PC-9 (cell line): ENCODE measurements at regions not wholly inside any gene's neighbourhood (a gene's known extent, or its start where the extent isn't known, plus 50 kb on each side); places are given as distances from the start of the nearest gene placed in this dataset.
A peak's percentile ranks its signal among the peaks of the same experiment; 100 is the strongest.

Experiments
- BruUV-seq: library from RNA; stranded (reverse); fragments of 400-500 nt; replicated peaks from 2 replicates; lab custom pipeline; 2021; lab: Mats Ljungman, UMichigan
- CTCF ChIA-PET: fragments of 300-600 bp; sonication (Branson Sonifier 250); formaldehyde crosslinking; loops from one replicate; lab custom pipeline; 2022; ENCODE audit warnings: antibody characterized with exemption; lab: Charles Lee
- POLR2A ChIA-PET: fragments of 300-600 bp; sonication (Branson Sonifier 250); formaldehyde crosslinking; loops from one replicate; lab custom pipeline; 2022; ENCODE audit warnings: antibody characterized with exemption; ENCODE audit not compliant: unreplicated experiment; lab: Charles Lee
- DNase-seq, 2 experiments: peaks; one replicate each; pipeline versions ENCODE4 v3.0.0 to v3.0.0-alpha.2; 2015 to 2022; ENCODE audit warnings: mixed read lengths in 1 of 2
- H2AFZ ChIP-seq: fragments of 200-600 bp; sonication (generic); 2 replicates; pipeline ENCODE4 v1.8.1; 2017; ENCODE audit warnings: antibody characterized with exemption
- H3F3A ChIP-seq: fragments of 200-600 bp; sonication (generic); 2 replicates; pipeline ENCODE4 v1.8.1; 2017; ENCODE audit warnings: antibody characterized with exemption, mild to moderate bottlenecking, low read depth; ENCODE audit not compliant: insufficient read depth
- H3K27ac ChIP-seq: fragments of 200-600 bp; sonication (generic); 2 replicates; pipeline ENCODE4 v1.6.1; 2016; ENCODE audit warnings: mixed run types
- H3K27me3 ChIP-seq: fragments of 200-600 bp; sonication (generic); 2 replicates; pipeline ENCODE4 v1.6.1; 2016; ENCODE audit warnings: low read depth, mixed run types; ENCODE audit not compliant: insufficient read depth
- H3K36me3 ChIP-seq: fragments of 200-600 bp; sonication (generic); 2 replicates; pipeline ENCODE4 v1.6.1; 2016; ENCODE audit warnings: low read depth, mixed run types
- H3K4me1 ChIP-seq: fragments of 200-600 bp; sonication (generic); replicated peaks from 2 replicates; pipeline ENCODE4 v1.6.1; 2016; ENCODE audit warnings: mixed run types; ENCODE audit not compliant: insufficient read depth
- H3K4me2 ChIP-seq: fragments of 200-600 bp; sonication (generic); 2 replicates; pipeline ENCODE4 v1.6.1; 2017; ENCODE audit warnings: mixed run types
- H3K4me3 ChIP-seq: fragments of 200-600 bp; sonication (generic); 2 replicates; pipeline ENCODE4 v1.6.1; 2016; ENCODE audit warnings: mixed run types
- H3K79me2 ChIP-seq: fragments of 200-600 bp; sonication (generic); 2 replicates; pipeline ENCODE4 v1.6.1; 2017; ENCODE audit warnings: low read depth, mixed run types
- H3K9me2 ChIP-seq: fragments of 200-600 bp; sonication (generic); 2 replicates; pipeline ENCODE4 v1.8.1; 2017; ENCODE audit warnings: mild to moderate bottlenecking; ENCODE audit not compliant: insufficient read depth
- H3K9me3 ChIP-seq: fragments of 200-600 bp; sonication (generic); 2 replicates; pipeline ENCODE4 v1.8.1; 2016; ENCODE audit warnings: low read depth; ENCODE audit not compliant: insufficient read depth
- H4K20me1 ChIP-seq: fragments of 200-600 bp; sonication (generic); 2 replicates; pipeline ENCODE4 v1.8.1; 2017; ENCODE audit not compliant: insufficient read depth
- CTCF ChIP-seq: fragments of 200-600 bp; sonication (generic); conservative IDR thresholded peaks from 2 replicates; pipeline ENCODE4 v1.6.1; 2017; ENCODE audit warnings: mixed run types, antibody characterized with exemption, mild to moderate bottlenecking, moderate library complexity
- EZH2 ChIP-seq: fragments of 200-600 bp; sonication (generic); IDR thresholded peaks from 2 replicates; pipeline ENCODE4 v1.8.0; 2017; ENCODE audit warnings: antibody characterized with exemption, low read depth
- intact Hi-C: fragments of 100-400 bp; cut with micrococcal nuclease; formaldehyde crosslinking; loops from one replicate; pipeline ENCODE4 v1.10.0; 2022; ENCODE audit not compliant: unreplicated experiment

DNA sequence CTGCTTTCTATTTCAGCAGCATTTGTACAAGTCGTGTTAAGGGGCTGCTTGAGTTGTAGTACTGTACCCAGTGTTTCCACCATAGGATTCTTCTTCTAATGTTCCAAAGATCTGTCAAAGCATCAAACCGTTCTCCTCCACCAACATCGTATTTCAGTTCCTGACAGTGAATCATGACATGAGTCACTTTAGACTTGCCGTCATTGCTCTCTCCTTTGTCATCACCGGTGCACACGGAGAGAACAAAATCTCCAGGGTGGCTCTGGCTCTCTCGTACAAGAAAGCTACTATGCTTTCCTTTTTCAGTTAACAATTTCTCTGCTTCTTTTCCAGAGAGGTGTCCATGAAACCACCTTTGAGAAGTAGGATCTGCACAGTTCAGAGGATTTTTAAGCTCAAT, 270.9 kb upstream of the CCDC54 start:
- Histone ChIP-seq H3K27ac (no peak overlapping the region), H3K4me2 (peak overlapping the region; percentile 31), H3K4me1 (no peaks in the 10 kb centered on the region), H3K36me3 (no peaks in the 10 kb centered on the region), H3K4me3 (no peak overlapping the region), H3K9me3 (peaks cover 4% of the 10 kb centered on the region; the same call in 1 of the 2 replicates), H3F3A (no peaks in the 10 kb centered on the region), H4K20me1 (no peaks in the 10 kb centered on the region), H3K79me2 (no peaks in the 10 kb centered on the region), H2AFZ (no peak overlapping the region; the same call in 1 of the 2 replicates), H3K9me2 (no peaks in the 10 kb centered on the region; the same call in 1 of the 2 replicates), H3K27me3 (no peaks in the 10 kb centered on the region)
- ChIA-PET POLR2A (interaction anchor here (0.6 kb wide), 2 partner anchors 913 to 1448 kb away, joined by 3 to 8 read pairs; no protein-coding TSS in a partner anchor), CTCF (no interaction called here)
- intact Hi-C loops, result no loop called here
- no TSS peak for BruUV-seq
- TF ChIP-seq CTCF (no peak), EZH2 (no peak)
- DNase-seq, result peak in 1 of 2 experiments; percentile 41

GRCh38 chr3:107106907-107107306, 270.3 kb upstream of the CCDC54 start:
- TF ChIP-seq EZH2, result no peak
- TF ChIP-seq CTCF, result no peak
- H3K27me3 ChIP-seq, result no peaks in the 10 kb centered on the region
- no peaks in the 10 kb centered on the region for H4K20me1 ChIP-seq
- CTCF ChIA-PET, result no interaction called here
- no peaks in the 10 kb centered on the region for H3K4me1 ChIP-seq
- H3K79me2 ChIP-seq, result no peaks in the 10 kb centered on the region
- H2AFZ ChIP-seq, result no peak overlapping the region
- no peak for DNase-seq
- no peaks in the 10 kb centered on the region for H3F3A ChIP-seq
- no peak overlapping the region for H3K4me2 ChIP-seq
- BruUV-seq, result no TSS peak
- H3K36me3 ChIP-seq, result no peaks in the 10 kb centered on the region
- intact Hi-C loops, result no loop called here
- POLR2A ChIA-PET, result interaction anchor here (0.6 kb wide), 2 partner anchors 913 to 1449 kb away, joined by 3 to 8 read pairs; no protein-coding TSS in a partner anchor
- no peak overlapping the region for H3K27ac ChIP-seq
- no peaks in the 10 kb centered on the region for H3K9me2 ChIP-seq
- no peak overlapping the region for H3K4me3 ChIP-seq
- peaks cover 4% of the 10 kb centered on the region; the same call in 1 of the 2 replicates for H3K9me3 ChIP-seq

- Histone ChIP-seq H3K27ac (no peak overlapping the region), H3F3A (no peaks in the 10 kb centered on the region), H3K9me2 (no peaks in the 10 kb centered on the region), H3K4me2 (no peak overlapping the region), H3K79me2 (no peaks in the 10 kb centered on the region), H3K27me3 (no peaks in the 10 kb centered on the region), H3K4me1 (no peaks in the 10 kb centered on the region), H3K4me3 (no peak overlapping the region), H3K36me3 (no peaks in the 10 kb centered on the region), H2AFZ (no peak overlapping the region), H4K20me1 (no peaks in the 10 kb centered on the region), H3K9me3 (no peaks in the 10 kb centered on the region)
- ChIA-PET CTCF (no interaction called here), POLR2A (no interaction called here)
- intact Hi-C loops, result no loop called here
- no peak for TF ChIP-seq EZH2
- TF ChIP-seq CTCF, result no peak
- no TSS peak for BruUV-seq
- DNase-seq, result no peak
Measured at GRCh38 chr3:107110596-107111305, 266.5 kb upstream of the CCDC54 start.
